Endothelial cell of hepatic sinusoid (primary cell): ENCODE measurements at regions not wholly inside any gene's neighbourhood (a gene's known extent, or its start where the extent isn't known, plus 50 kb on each side); places are given as distances from the start of the nearest gene placed in this dataset.

Source experiments
- in situ Hi-C: cut with HindIII; loops from 2 replicates; pipeline ENCODE4 v1.10.0; 2017; ENCODE audit warnings: low sequenced_read_pairs

- in situ Hi-C loops, result no loop called here
These were observed 264.4 kb downstream of the MEX3B start for GRCh38 chr15:81781395-81781794.

- in situ Hi-C loops, result no loop called here
These were observed 264.9 kb downstream of the MEX3B start for GRCh38 chr15:81780966-81781365.

GRCh38 chr15:81779181-81779580 lies 266.6 kb downstream of the MEX3B start:
- in situ Hi-C loops, result loop anchor here (10.0 kb wide), 1 partner anchor 604 kb away; no protein-coding TSS in a partner anchor

GRCh38 chr15:81777546-81777945 lies 268.3 kb downstream of the MEX3B start:
- in situ Hi-C loops, result loop anchor here (10.0 kb wide), 1 partner anchor 603 kb away; no protein-coding TSS in a partner anchor

- in situ Hi-C loops, result loop anchor here (10.0 kb wide), 1 partner anchor 602 kb away; no protein-coding TSS in a partner anchor
These were observed 268.8 kb downstream of the MEX3B start for GRCh38 chr15:81776976-81777375.

GRCh38 chr15:81775779-81776178 lies 270.0 kb downstream of the MEX3B start:
- in situ Hi-C loops, result loop anchor here (10.0 kb wide), 1 partner anchor 601 kb away; no protein-coding TSS in a partner anchor

- in situ Hi-C loops, result loop anchor here (10.0 kb wide), 1 partner anchor 600 kb away; no protein-coding TSS in a partner anchor
These were observed 271.5 kb downstream of the MEX3B start for GRCh38 chr15:81774309-81774708.

GRCh38 chr15:81768773-81769172 lies 277.0 kb downstream of the MEX3B start:
- in situ Hi-C loops, result no loop called here

- in situ Hi-C loops, result no loop called here
These were observed 278.9 kb downstream of the MEX3B start for GRCh38 chr15:81766829-81767475.

GRCh38 chr15:81765816-81766215 lies 280.0 kb downstream of the MEX3B start:
- in situ Hi-C loops, result no loop called here

GRCh38 chr15:81763304-81763703 lies 282.5 kb downstream of the MEX3B start:
- in situ Hi-C loops, result no loop called here

GRCh38 chr15:81760686-81761085 lies 285.1 kb downstream of the MEX3B start:
- in situ Hi-C loops, result no loop called here

GRCh38 chr15:81758818-81759284 lies 287.0 kb downstream of the MEX3B start:
- in situ Hi-C loops, result no loop called here

- in situ Hi-C loops, result no loop called here
These were observed 290.2 kb downstream of the MEX3B start for GRCh38 chr15:81755626-81756025.

GRCh38 chr15:81754078-81754477 lies 291.7 kb downstream of the MEX3B start:
- in situ Hi-C loops, result no loop called here

- in situ Hi-C loops, result no loop called here
These were observed 292.8 kb downstream of the MEX3B start for GRCh38 chr15:81752974-81753373.

GRCh38 chr15:81752546-81752942 lies 293.3 kb downstream of the MEX3B start:
- in situ Hi-C loops, result no loop called here

- in situ Hi-C loops, result no loop called here
These were observed 293.8 kb downstream of the MEX3B start for GRCh38 chr15:81751816-81752545.

- in situ Hi-C loops, result no loop called here
These were observed 294.6 kb downstream of the MEX3B start for GRCh38 chr15:81751256-81751655.

GRCh38 chr15:81749716-81750375 lies 296.0 kb downstream of the MEX3B start:
- in situ Hi-C loops, result no loop called here

- in situ Hi-C loops, result no loop called here
These were observed 298.3 kb downstream of the MEX3B start for GRCh38 chr15:81747482-81747881.
